IMR-90 (cell line): ENCODE measurements at regions not wholly inside any gene's neighbourhood (a gene's known extent, or its start where the extent isn't known, plus 50 kb on each side); places are given as distances from the start of the nearest gene placed in this dataset.

ENCODE experiments used
- ATAC-seq: fragments of 200-7000 bp; cut with Tn5 transposase; 2 replicates; pipeline ENCODE4 v1.9.1; 2020; ENCODE audit warnings: low read depth, mild to moderate bottlenecking, moderate library complexity
- BruUV-seq: library from RNA; stranded (reverse); fragments of 400-500 nt; replicated peaks from 2 replicates; lab custom pipeline; 2021; lab: Mats Ljungman, UMichigan
- CTCF ChIA-PET: fragments of 300-600 bp; formaldehyde crosslinking; extraction: SDS; loops from one replicate; lab custom pipeline; 2021; ENCODE audit warnings: antibody characterized with exemption; lab: Yijun Ruan, JAX
- POLR2A ChIA-PET: fragments of 300-600 bp; sonication (Branson Sonifier 250); formaldehyde crosslinking; loops from one replicate; lab custom pipeline; 2022; ENCODE audit warnings: antibody characterized with exemption; ENCODE audit not compliant: unreplicated experiment; lab: Charles Lee
- DNase-seq: peaks from one replicate; pipeline ENCODE4 v3.0.0; 2013
- H2AFZ ChIP-seq: replicated peaks from 2 replicates; pipeline ENCODE3; 2013; ENCODE audit warnings: low read length, mild to moderate bottlenecking; ENCODE audit not compliant: poor library complexity
- H2AK5ac ChIP-seq: 2 replicates; pipeline ENCODE4 v1.6.1; 2013; ENCODE audit warnings: low read depth, low read length, inconsistent platforms
- H2AK9ac ChIP-seq: replicated peaks from 2 replicates; pipeline ENCODE3; 2013; ENCODE audit warnings: mild to moderate bottlenecking, low read depth, low read length, moderate library complexity; ENCODE audit not compliant: poor library complexity
- H2BK120ac ChIP-seq: 2 replicates; pipeline ENCODE4 v1.6.1; 2013; ENCODE audit warnings: low read depth, low read length, inconsistent platforms
- H2BK15ac ChIP-seq: 3 replicates; pipeline ENCODE4 v1.6.1; 2013; ENCODE audit warnings: low read depth, low read length, inconsistent platforms
- H2BK20ac ChIP-seq: 2 replicates; pipeline ENCODE4 v1.6.1; 2013; ENCODE audit warnings: low read depth, mild to moderate bottlenecking, inconsistent platforms, low read length, moderate library complexity
- H2BK5ac ChIP-seq: 2 replicates; pipeline ENCODE4 v1.6.1; 2013; ENCODE audit warnings: mild to moderate bottlenecking, low read depth, low read length, inconsistent platforms; ENCODE audit not compliant: poor library complexity, severe bottlenecking
- H3K14ac ChIP-seq: replicated peaks from 2 replicates; pipeline ENCODE4 v1.6.1; 2013; ENCODE audit warnings: low read depth, low read length, inconsistent platforms
- H3K18ac ChIP-seq: 2 replicates; pipeline ENCODE4 v1.6.1; 2013; ENCODE audit warnings: low read depth, low read length, control low read depth
- H3K23ac ChIP-seq: 2 replicates; pipeline ENCODE4 v1.6.1; 2013; ENCODE audit warnings: low read depth, low read length, inconsistent platforms
- H3K27ac ChIP-seq: 2 replicates; pipeline ENCODE4 v1.5.1; 2013; ENCODE audit warnings: mild to moderate bottlenecking, control low read depth, low read length; ENCODE audit not compliant: insufficient read depth
- H3K27me3 ChIP-seq: 2 replicates; pipeline ENCODE4 v1.6.1; 2013; ENCODE audit warnings: low read length; ENCODE audit not compliant: control insufficient read depth, insufficient read depth
- H3K36me3 ChIP-seq: 2 replicates; pipeline ENCODE4 v1.6.1; 2013; ENCODE audit warnings: low read length, mixed read lengths; ENCODE audit not compliant: control insufficient read depth, insufficient read depth
- H3K4ac ChIP-seq: 2 replicates; pipeline ENCODE4 v1.6.1; 2013; ENCODE audit warnings: low read depth, low read length, inconsistent platforms
- H3K4me1 ChIP-seq: 2 replicates; pipeline ENCODE4 v1.6.1; 2013; ENCODE audit warnings: low read length, mixed read lengths; ENCODE audit not compliant: control insufficient read depth, insufficient read depth
- H3K4me2 ChIP-seq: 2 replicates; pipeline ENCODE4 v1.6.1; 2013; ENCODE audit warnings: low read depth, mild to moderate bottlenecking, control low read depth, low read length, moderate library complexity
- H3K4me3 ChIP-seq: 2 replicates; pipeline ENCODE4 v1.5.1; 2013; ENCODE audit warnings: low read depth, mild to moderate bottlenecking, control low read depth, low read length, moderate library complexity; ENCODE audit not compliant: insufficient read depth
- H3K56ac ChIP-seq: 2 replicates; pipeline ENCODE4 v1.6.1; 2013; ENCODE audit warnings: low read length, inconsistent platforms; ENCODE audit not compliant: insufficient read depth; ENCODE audit errors: extremely low read depth
- H3K79me1 ChIP-seq, 2 experiments: 2 replicates each; pipeline ENCODE4 v1.6.1; 2013; ENCODE audit warnings: low read length in 2 of 2, inconsistent platforms in 1 of 2, low read depth in 1 of 2
- H3K9ac ChIP-seq: 2 replicates; pipeline ENCODE4 v1.6.1; 2013; ENCODE audit warnings: low read depth, low read length, control low read depth
- H3K9me1 ChIP-seq: 2 replicates; pipeline ENCODE4 v1.6.1; 2013; ENCODE audit warnings: low read length, inconsistent platforms; ENCODE audit not compliant: insufficient read depth
- H3K9me3 ChIP-seq: 2 replicates; pipeline ENCODE4 v1.6.1; 2013; ENCODE audit warnings: low read length; ENCODE audit not compliant: control insufficient read depth, insufficient read depth
- H4K20me1 ChIP-seq: 2 replicates; pipeline ENCODE4 v1.6.1; 2013; ENCODE audit warnings: low read length, inconsistent platforms; ENCODE audit not compliant: insufficient read depth
- H4K5ac ChIP-seq: 2 replicates; pipeline ENCODE4 v1.6.1; 2013; ENCODE audit warnings: mild to moderate bottlenecking, low read depth, low read length, control low read depth
- H4K8ac ChIP-seq, 2 experiments: 2 replicates each; pipeline ENCODE4 v1.6.1; 2013; ENCODE audit warnings: low read depth in 2 of 2, low read length in 2 of 2, control low read depth in 1 of 2, inconsistent platforms in 1 of 2
- H4K91ac ChIP-seq: 2 replicates; pipeline ENCODE4 v1.6.1; 2013; ENCODE audit warnings: low read depth, low read length, inconsistent platforms; ENCODE audit not compliant: insufficient read depth
- BHLHE40 ChIP-seq: fragments of 150-350 bp; IDR thresholded peaks from 2 replicates; pipeline ENCODE4 v1.6.1; 2016; ENCODE audit warnings: mild to moderate bottlenecking, low read depth, low read length
- CEBPB ChIP-seq: IDR thresholded peaks from 2 replicates; pipeline ENCODE4 v1.6.1; 2012; ENCODE audit warnings: low read depth, low read length, improper control_type of control experiment
- CHD1 ChIP-seq: IDR thresholded peaks from 2 replicates; pipeline ENCODE4 v1.6.1; 2012; ENCODE audit warnings: low read depth, low read length, improper control_type of control experiment
- CTCF ChIP-seq: conservative IDR thresholded peaks from 2 replicates; pipeline ENCODE4 v1.5.1; 2012; ENCODE audit warnings: mild to moderate bottlenecking, low read depth, low read length, improper control_type of control experiment
- FOS ChIP-seq: fragments of 150-350 bp; IDR thresholded peaks from 2 replicates; pipeline ENCODE4 v1.6.1; 2016; ENCODE audit warnings: low read depth, low read length
- MAFK ChIP-seq: IDR thresholded peaks from 2 replicates; pipeline ENCODE4 v1.6.1; 2012; ENCODE audit warnings: low read depth, low read length, improper control_type of control experiment
- MAZ ChIP-seq: IDR thresholded peaks from 2 replicates; pipeline ENCODE4 v1.6.1; 2012; ENCODE audit warnings: low read depth, mild to moderate bottlenecking, low read length, improper control_type of control experiment, moderate library complexity, borderline replicate concordance
- POLR2A ChIP-seq: IDR thresholded peaks from 2 replicates; pipeline ENCODE4 v1.6.1; 2012; ENCODE audit warnings: mild to moderate bottlenecking, low read depth, low read length
- RFX5 ChIP-seq: IDR thresholded peaks from 2 replicates; pipeline ENCODE4 v1.8.0; 2012; ENCODE audit warnings: low read depth, mild to moderate bottlenecking, low read length, moderate library complexity
- SMC3 ChIP-seq: fragments of 150-350 bp; IDR thresholded peaks from 2 replicates; pipeline ENCODE4 v1.6.1; 2016; ENCODE audit warnings: low read depth, mild to moderate bottlenecking, antibody characterized with exemption, low read length, moderate library complexity
- WGBS, 2 experiments: methylation state at CpG; one replicate each; pipeline versions ENCODE4 v1.1.5 to v1.1.7; 2013; ENCODE audit warnings: missing lambda C conversion rate in 2 of 2; ENCODE audit not compliant: insufficient read length in 1 of 2; ENCODE audit errors: extremely low coverage in 2 of 2; 5-methylcytosine and 5-hydroxymethylcytosine counted together
- dilution Hi-C: fragments of 300-500 bp; cut with HindIII; formaldehyde crosslinking; loops from one replicate; pipeline ENCODE4 v1.14.3; 2018; ENCODE audit warnings: low sequenced_read_pairs; ENCODE audit not compliant: unreplicated experiment
- in situ Hi-C: fragments of 300-500 bp; cut with MboI; formaldehyde crosslinking; loops from 3 replicates; pipeline ENCODE4 v1.14.3; 2019; ENCODE audit warnings: low sequenced_read_pairs, inconsistent platforms, mixed read lengths
- intact Hi-C: fragments of 100-400 bp; cut with micrococcal nuclease; formaldehyde crosslinking; loops from 2 replicates; pipeline ENCODE4 v1.10.0; 2022

GRCh38 chr1:168905633-168906032 lies 176.6 kb upstream of the DPT start:
- intact Hi-C loops, result no loop called here
- Histone ChIP-seq H2BK5ac (no peak overlapping the region), H3K9me3 (no peaks in the 10 kb centered on the region), H3K4me2 (no peak overlapping the region), H3K4me3 (no peak overlapping the region), H3K36me3 (no peaks in the 10 kb centered on the region), H2AK9ac (no peak overlapping the region), H2AK5ac (no peak overlapping the region), H3K18ac (no peak overlapping the region), H2BK120ac (no peak overlapping the region), H4K8ac (no peak overlapping the region), H4K20me1 (no peaks in the 10 kb centered on the region), H2BK15ac (no peak overlapping the region), H3K23ac (no peak overlapping the region), H3K14ac (no peak overlapping the region), H3K4me1 (no peaks in the 10 kb centered on the region), H2BK20ac (no peak overlapping the region), H4K91ac (no peak overlapping the region), H3K27ac (no peak overlapping the region), H2AFZ (no peak overlapping the region), H4K5ac (no peak overlapping the region), H3K4ac (no peak overlapping the region), H3K9ac (no peak overlapping the region), H3K9me1 (no peaks in the 10 kb centered on the region), H3K79me1 (no peaks in the 10 kb centered on the region), H3K56ac (no peak overlapping the region), H3K27me3 (no peaks in the 10 kb centered on the region)
- DNase-seq, result no peak
- in situ Hi-C loops, result no loop called here
- TF ChIP-seq MAZ (no peak), SMC3 (no peak), MAFK (no peak), POLR2A (no peak), CHD1 (no peak), FOS (no peak), CEBPB (no peak), CTCF (no peak), BHLHE40 (no peak), RFX5 (no peak)
- ChIA-PET CTCF (no interaction called here), POLR2A (no interaction called here)
- BruUV-seq, result no TSS peak
- no peak for ATAC-seq
- dilution Hi-C loops, result no loop called here
- WGBS, 2 experiments, result no CpG with 5 or more reads among the region's 2 CpGs
